ENCODE measurements at regions not wholly inside any gene's neighbourhood (a gene's known extent, or its start where the extent isn't known, plus 50 kb on each side); places are given as distances from the start of the nearest gene placed in this dataset.

DNA sequence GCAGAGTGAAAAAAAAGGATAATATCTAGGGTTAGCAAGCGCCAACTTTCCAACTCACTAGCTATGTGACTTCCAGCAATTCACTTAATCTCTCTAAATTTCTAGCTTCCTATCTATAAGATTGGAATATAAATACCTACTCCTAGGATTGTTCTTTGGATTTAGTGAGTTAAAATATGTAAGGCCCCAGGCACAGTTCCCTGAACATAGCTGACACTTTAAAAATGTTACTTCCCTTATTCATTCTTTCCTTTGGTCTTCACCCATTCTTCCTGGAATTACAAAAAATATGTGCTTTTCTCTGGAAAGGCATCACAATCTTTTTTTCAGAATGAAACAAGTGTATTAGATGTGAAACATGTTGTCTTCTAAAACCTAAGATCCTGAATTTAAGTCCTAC, 365.7 kb downstream of the RBM43 start:
- H3K9me3 ChIP-seq (ENCODE audit: control insufficient read depth in 5 of 5, low read length in 5 of 5), result peaks cover 0 to 19% (median 11%) of the 10 kb centered on the region in 5 donors
- H3K4me1 ChIP-seq (ENCODE audit: control insufficient read depth in 5 of 5, insufficient read depth in 5 of 5, low read length in 5 of 5), result no peaks in the 10 kb centered on the region
- no peaks in the 10 kb centered on the region for H3K27me3 ChIP-seq (ENCODE audit: control insufficient read depth in 5 of 5, insufficient read depth in 4 of 5, low read length in 5 of 5)
- no peak overlapping the region for H3K27ac ChIP-seq (ENCODE audit: low read depth, low read length)
- no peaks in the 10 kb centered on the region for H3K36me3 ChIP-seq (ENCODE audit: control insufficient read depth in 5 of 5, insufficient read depth in 5 of 5, low read length in 5 of 5)
- H3K9ac ChIP-seq (ENCODE audit: low read length in 5 of 5), result no peak overlapping the region
- H3K4me3 ChIP-seq (ENCODE audit: low read depth in 1 of 5, low read length in 5 of 5), result no peak overlapping the region

DNA sequence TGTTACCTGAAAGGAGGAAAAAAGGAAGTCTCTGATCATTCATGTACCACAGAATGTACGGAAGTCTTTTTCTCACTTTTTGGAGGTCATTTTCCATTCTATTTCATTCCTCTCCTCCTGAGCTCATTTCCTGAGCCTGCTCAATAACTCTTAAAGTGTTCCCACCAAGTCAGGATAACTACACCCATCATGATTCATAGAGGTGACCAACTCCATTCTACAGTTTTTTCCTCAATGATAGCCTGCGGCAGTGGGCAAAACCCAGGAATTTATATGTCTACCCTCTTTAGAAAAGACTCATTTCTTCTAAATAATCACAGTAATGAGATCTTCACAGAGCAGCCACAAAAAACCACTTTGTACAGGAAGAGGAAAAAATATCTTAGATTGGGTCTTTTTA, 372.5 kb downstream of the RBM43 start:
- Histone ChIP-seq H3K27me3 (ENCODE audit: control insufficient read depth in 5 of 5, insufficient read depth in 4 of 5, low read length in 5 of 5) (no peaks in the 10 kb centered on the region), H3K4me1 (ENCODE audit: control insufficient read depth in 5 of 5, insufficient read depth in 5 of 5, low read length in 5 of 5) (no peaks in the 10 kb centered on the region), H3K36me3 (ENCODE audit: control insufficient read depth in 5 of 5, insufficient read depth in 5 of 5, low read length in 5 of 5) (no peaks in the 10 kb centered on the region), H3K9ac (ENCODE audit: low read length in 5 of 5) (no peak overlapping the region), H3K4me3 (ENCODE audit: low read depth in 1 of 5, low read length in 5 of 5) (no peak overlapping the region), H3K27ac (ENCODE audit: low read depth, low read length) (no peak overlapping the region), H3K9me3 (ENCODE audit: control insufficient read depth in 5 of 5, low read length in 5 of 5) (no peaks in the 10 kb centered on the region)

DNA sequence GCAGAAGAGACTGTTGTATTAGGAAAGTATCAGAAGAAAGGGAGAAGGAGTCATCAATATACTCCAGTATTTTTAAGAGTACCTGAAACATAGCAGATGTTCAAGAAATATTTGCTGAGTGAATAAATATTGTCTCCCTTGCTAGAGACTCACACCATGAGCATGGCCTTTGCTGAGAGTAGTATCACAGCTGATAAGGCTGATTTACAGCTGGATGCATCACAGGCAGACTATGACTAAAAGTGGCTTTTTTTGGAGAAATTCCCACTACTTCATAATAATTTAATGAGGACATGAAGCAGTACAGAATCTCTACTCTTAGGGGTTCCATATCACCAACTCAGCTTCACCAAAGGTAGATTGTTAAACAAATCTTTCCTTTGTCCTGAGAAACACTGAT, 373.3 kb downstream of the RBM43 start:
- Histone ChIP-seq H3K4me1 (ENCODE audit: control insufficient read depth in 5 of 5, insufficient read depth in 5 of 5, low read length in 5 of 5) (no peaks in the 10 kb centered on the region), H3K27me3 (ENCODE audit: control insufficient read depth in 5 of 5, insufficient read depth in 4 of 5, low read length in 5 of 5) (no peaks in the 10 kb centered on the region), H3K9ac (ENCODE audit: low read length in 5 of 5) (no peak overlapping the region), H3K4me3 (ENCODE audit: low read depth in 1 of 5, low read length in 5 of 5) (no peak overlapping the region), H3K27ac (ENCODE audit: low read depth, low read length) (no peak overlapping the region), H3K9me3 (ENCODE audit: control insufficient read depth in 5 of 5, low read length in 5 of 5) (no peaks in the 10 kb centered on the region), H3K36me3 (ENCODE audit: control insufficient read depth in 5 of 5, insufficient read depth in 5 of 5, low read length in 5 of 5) (no peaks in the 10 kb centered on the region)

- Histone ChIP-seq H3K9ac (ENCODE audit: low read length in 5 of 5) (no peak overlapping the region), H3K4me3 (ENCODE audit: low read depth in 1 of 5, low read length in 5 of 5) (no peak overlapping the region), H3K36me3 (ENCODE audit: control insufficient read depth in 5 of 5, insufficient read depth in 5 of 5, low read length in 5 of 5) (no peaks in the 10 kb centered on the region), H3K27ac (ENCODE audit: low read depth, low read length) (no peak overlapping the region), H3K4me1 (ENCODE audit: control insufficient read depth in 5 of 5, insufficient read depth in 5 of 5, low read length in 5 of 5) (no peaks in the 10 kb centered on the region), H3K27me3 (ENCODE audit: control insufficient read depth in 5 of 5, insufficient read depth in 4 of 5, low read length in 5 of 5) (no peaks in the 10 kb centered on the region), H3K9me3 (ENCODE audit: control insufficient read depth in 5 of 5, low read length in 5 of 5) (no peaks in the 10 kb centered on the region)
Measured at GRCh38 chr2:150887926-150888325, 373.7 kb downstream of the RBM43 start.

- H3K27me3 ChIP-seq (ENCODE audit: control insufficient read depth in 5 of 5, insufficient read depth in 4 of 5, low read length in 5 of 5), result no peaks in the 10 kb centered on the region
- no peaks in the 10 kb centered on the region for H3K4me1 ChIP-seq (ENCODE audit: control insufficient read depth in 5 of 5, insufficient read depth in 5 of 5, low read length in 5 of 5)
- H3K27ac ChIP-seq (ENCODE audit: low read depth, low read length), result no peak overlapping the region
- no peak overlapping the region for H3K9ac ChIP-seq (ENCODE audit: low read length in 5 of 5)
- H3K4me3 ChIP-seq (ENCODE audit: low read depth in 1 of 5, low read length in 5 of 5), result no peak overlapping the region
- H3K9me3 ChIP-seq (ENCODE audit: control insufficient read depth in 5 of 5, low read length in 5 of 5), result no peaks in the 10 kb centered on the region
- no peaks in the 10 kb centered on the region for H3K36me3 ChIP-seq (ENCODE audit: control insufficient read depth in 5 of 5, insufficient read depth in 5 of 5, low read length in 5 of 5)
Measured at GRCh38 chr2:150885774-150886386, 375.8 kb downstream of the RBM43 start.

GRCh38 chr2:150885236-150885635, 376.4 kb downstream of the RBM43 start:
- Histone ChIP-seq H3K4me3 (ENCODE audit: low read depth in 1 of 5, low read length in 5 of 5) (no peak overlapping the region), H3K27ac (ENCODE audit: low read depth, low read length) (no peak overlapping the region), H3K4me1 (ENCODE audit: control insufficient read depth in 5 of 5, insufficient read depth in 5 of 5, low read length in 5 of 5) (no peaks in the 10 kb centered on the region), H3K9me3 (ENCODE audit: control insufficient read depth in 5 of 5, low read length in 5 of 5) (no peaks in the 10 kb centered on the region), H3K9ac (ENCODE audit: low read length in 5 of 5) (no peak overlapping the region), H3K27me3 (ENCODE audit: control insufficient read depth in 5 of 5, insufficient read depth in 4 of 5, low read length in 5 of 5) (no peaks in the 10 kb centered on the region), H3K36me3 (ENCODE audit: control insufficient read depth in 5 of 5, insufficient read depth in 5 of 5, low read length in 5 of 5) (no peaks in the 10 kb centered on the region)

GRCh38 chr2:150883613-150883895, 378.1 kb downstream of the RBM43 start:
- Histone ChIP-seq H3K9ac (ENCODE audit: low read length in 5 of 5) (no peak overlapping the region), H3K4me3 (ENCODE audit: low read depth in 1 of 5, low read length in 5 of 5) (no peak overlapping the region), H3K4me1 (ENCODE audit: control insufficient read depth in 5 of 5, insufficient read depth in 5 of 5, low read length in 5 of 5) (no peaks in the 10 kb centered on the region), H3K27ac (ENCODE audit: low read depth, low read length) (no peak overlapping the region), H3K27me3 (ENCODE audit: control insufficient read depth in 5 of 5, insufficient read depth in 4 of 5, low read length in 5 of 5) (no peaks in the 10 kb centered on the region), H3K36me3 (ENCODE audit: control insufficient read depth in 5 of 5, insufficient read depth in 5 of 5, low read length in 5 of 5) (no peaks in the 10 kb centered on the region), H3K9me3 (ENCODE audit: control insufficient read depth in 5 of 5, low read length in 5 of 5) (no peaks in the 10 kb centered on the region)

- no peak overlapping the region for H3K27ac ChIP-seq (ENCODE audit: low read depth, low read length)
- no peaks in the 10 kb centered on the region for H3K36me3 ChIP-seq (ENCODE audit: control insufficient read depth in 5 of 5, insufficient read depth in 5 of 5, low read length in 5 of 5)
- H3K27me3 ChIP-seq (ENCODE audit: control insufficient read depth in 5 of 5, insufficient read depth in 4 of 5, low read length in 5 of 5), result no peaks in the 10 kb centered on the region
- no peak overlapping the region for H3K9ac ChIP-seq (ENCODE audit: low read length in 5 of 5)
- no peak overlapping the region for H3K4me3 ChIP-seq (ENCODE audit: low read depth in 1 of 5, low read length in 5 of 5)
- H3K9me3 ChIP-seq (ENCODE audit: control insufficient read depth in 5 of 5, low read length in 5 of 5), result no peaks in the 10 kb centered on the region
- H3K4me1 ChIP-seq (ENCODE audit: control insufficient read depth in 5 of 5, insufficient read depth in 5 of 5, low read length in 5 of 5), result no peaks in the 10 kb centered on the region
Measured at GRCh38 chr2:150882751-150883612, 378.7 kb downstream of the RBM43 start.

GRCh38 chr2:150880986-150881385, 380.7 kb downstream of the RBM43 start:
- Histone ChIP-seq H3K4me1 (ENCODE audit: control insufficient read depth in 5 of 5, insufficient read depth in 5 of 5, low read length in 5 of 5) (no peaks in the 10 kb centered on the region), H3K9ac (ENCODE audit: low read length in 5 of 5) (no peak overlapping the region), H3K9me3 (ENCODE audit: control insufficient read depth in 5 of 5, low read length in 5 of 5) (no peaks in the 10 kb centered on the region), H3K27ac (ENCODE audit: low read depth, low read length) (no peak overlapping the region), H3K27me3 (ENCODE audit: control insufficient read depth in 5 of 5, insufficient read depth in 4 of 5, low read length in 5 of 5) (no peaks in the 10 kb centered on the region), H3K4me3 (ENCODE audit: low read depth in 1 of 5, low read length in 5 of 5) (no peak overlapping the region), H3K36me3 (ENCODE audit: control insufficient read depth in 5 of 5, insufficient read depth in 5 of 5, low read length in 5 of 5) (no peaks in the 10 kb centered on the region)

DNA sequence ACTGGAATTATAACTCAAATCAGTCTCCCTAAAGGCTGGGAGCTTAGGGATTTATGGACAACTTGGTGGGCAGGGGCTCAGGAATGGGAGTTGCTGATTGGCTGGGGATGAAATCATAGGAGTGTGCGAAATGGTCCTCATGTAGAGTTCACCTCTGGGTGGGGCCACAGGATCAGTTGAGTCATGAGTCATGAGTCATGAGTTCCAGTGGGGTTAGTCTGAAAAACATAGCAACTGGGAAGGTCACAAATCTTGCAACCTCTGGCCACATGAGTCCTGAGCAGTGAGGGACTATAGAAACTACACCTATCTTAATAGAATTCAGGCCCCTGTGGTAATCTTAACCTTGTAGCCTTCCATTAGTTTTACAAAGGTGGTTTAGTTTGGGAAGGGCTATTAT, 383.3 kb downstream of the RBM43 start:
- H3K9ac ChIP-seq (ENCODE audit: low read length in 5 of 5), result no peak overlapping the region
- no peak overlapping the region for H3K27ac ChIP-seq (ENCODE audit: low read depth, low read length)
- no peaks in the 10 kb centered on the region for H3K9me3 ChIP-seq (ENCODE audit: control insufficient read depth in 5 of 5, low read length in 5 of 5)
- no peaks in the 10 kb centered on the region for H3K36me3 ChIP-seq (ENCODE audit: control insufficient read depth in 5 of 5, insufficient read depth in 5 of 5, low read length in 5 of 5)
- no peaks in the 10 kb centered on the region for H3K27me3 ChIP-seq (ENCODE audit: control insufficient read depth in 5 of 5, insufficient read depth in 4 of 5, low read length in 5 of 5)
- no peak overlapping the region for H3K4me3 ChIP-seq (ENCODE audit: low read depth in 1 of 5, low read length in 5 of 5)
- no peaks in the 10 kb centered on the region for H3K4me1 ChIP-seq (ENCODE audit: control insufficient read depth in 5 of 5, insufficient read depth in 5 of 5, low read length in 5 of 5)
